GM21619 (cell line): ENCODE measurements at regions not wholly inside any gene's neighbourhood (a gene's known extent, or its start where the extent isn't known, plus 50 kb on each side); places are given as distances from the start of the nearest gene placed in this dataset.

Experiments
- ATAC-seq: cut with Tn5 transposase; IDR thresholded peaks from one replicate; pipeline ENCODE4 v1.9.1; 2021; ENCODE audit not compliant: unreplicated experiment

DNA sequence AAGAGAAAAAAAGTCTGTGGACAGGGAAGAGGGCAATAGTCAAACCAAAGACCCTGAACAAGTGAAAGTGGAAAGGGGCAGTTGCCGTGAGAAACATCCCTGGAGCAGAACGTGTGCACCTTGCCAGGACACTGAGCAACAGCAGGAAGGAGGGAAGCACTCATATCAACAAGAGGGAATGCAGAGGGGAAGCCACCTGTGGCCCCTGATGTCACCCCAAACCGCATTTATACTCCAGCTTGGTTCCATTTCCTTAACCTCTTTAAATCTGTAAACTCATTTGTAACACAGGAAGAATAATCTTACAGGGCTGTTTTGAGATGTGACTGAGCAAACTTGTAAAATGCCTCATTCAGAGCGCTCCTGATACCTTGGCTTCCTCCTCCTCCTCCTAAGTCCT lies 698.8 kb downstream of the DIAPH3 start:
- no peak for ATAC-seq

GRCh38 chr13:59468396-59468795 lies 695.3 kb downstream of the DIAPH3 start:
- ATAC-seq: no peak

DNA sequence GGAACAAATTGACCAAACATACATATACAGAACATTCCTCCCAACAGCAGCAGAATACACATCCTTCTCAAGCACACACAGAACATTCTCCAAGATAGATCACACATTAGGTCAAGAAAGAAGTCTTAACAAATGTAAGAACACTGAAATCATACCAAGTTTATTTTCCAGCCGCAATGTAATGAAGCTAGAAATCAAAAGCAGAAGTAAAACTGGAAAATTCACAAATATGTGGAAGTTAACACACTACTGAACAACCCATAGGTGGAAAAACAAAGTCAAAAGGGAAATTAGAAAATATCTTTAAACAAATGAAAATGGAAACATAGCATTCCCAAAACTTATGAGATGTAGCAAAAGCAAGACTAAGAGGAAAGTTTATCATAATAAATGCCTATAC lies 692.6 kb downstream of the DIAPH3 start:
- no peak for ATAC-seq

- no peak for ATAC-seq
Measured at GRCh38 chr13:59472134-59472533, 691.6 kb downstream of the DIAPH3 start.

DNA sequence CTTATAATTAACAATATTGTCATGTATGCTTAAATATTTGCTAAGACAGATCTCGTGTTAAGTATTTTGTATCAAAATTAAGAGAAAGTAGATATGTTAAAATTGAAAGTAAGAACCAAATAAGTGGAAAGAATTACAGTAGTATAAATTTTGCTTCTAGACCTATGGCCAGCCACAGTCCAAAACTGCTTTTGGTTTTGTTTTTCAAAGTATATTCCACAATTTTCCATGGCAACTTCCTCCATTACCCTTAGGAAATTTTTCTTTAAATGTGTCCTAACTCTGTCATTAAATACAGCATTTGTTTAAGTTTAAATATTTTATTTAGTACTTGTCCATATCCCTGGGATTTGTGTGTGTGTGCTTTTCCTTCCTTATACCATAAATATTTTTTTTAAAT lies 689.0 kb downstream of the DIAPH3 start:
- ATAC-seq: no peak

DNA sequence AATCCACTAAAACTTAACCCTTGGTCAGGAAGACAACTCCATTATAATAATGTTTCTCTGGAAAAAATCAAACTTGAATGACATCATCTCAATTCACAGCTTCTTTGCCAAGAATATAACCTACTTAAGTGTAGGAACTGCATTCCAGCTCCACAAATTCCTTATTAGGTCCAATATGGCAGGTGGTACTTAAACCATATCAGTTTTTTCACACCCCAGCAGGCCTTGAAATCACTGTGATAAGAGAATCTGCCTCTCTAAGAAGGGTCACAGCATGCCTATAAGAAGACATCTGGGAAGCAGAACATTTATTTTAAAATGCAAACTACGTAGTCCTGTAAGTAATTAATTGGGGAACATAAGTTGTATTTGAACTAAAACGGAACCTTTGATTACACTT lies 687.8 kb downstream of the DIAPH3 start:
- no peak for ATAC-seq

DNA sequence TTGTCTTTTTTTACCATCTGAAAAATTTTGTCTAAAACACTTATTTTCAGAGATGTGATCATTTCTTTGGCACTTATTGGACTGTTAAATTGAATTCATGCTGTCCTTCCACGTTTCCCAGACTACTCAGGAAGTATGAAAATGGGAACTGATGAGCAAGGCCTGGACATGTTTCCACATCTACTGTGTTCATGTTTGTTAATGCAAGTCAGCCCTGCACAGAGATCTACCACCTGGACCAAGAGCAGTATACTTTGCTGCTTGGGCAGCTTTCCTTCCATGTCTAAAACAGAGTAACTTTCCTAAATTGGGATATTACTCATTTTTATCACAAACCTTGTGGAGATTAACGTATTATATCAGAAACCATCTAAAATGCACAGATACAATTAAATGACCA lies 687.4 kb downstream of the DIAPH3 start:
- no peak for ATAC-seq

- no peak for ATAC-seq
Measured at GRCh38 chr13:59477011-59477410, 686.7 kb downstream of the DIAPH3 start.

DNA sequence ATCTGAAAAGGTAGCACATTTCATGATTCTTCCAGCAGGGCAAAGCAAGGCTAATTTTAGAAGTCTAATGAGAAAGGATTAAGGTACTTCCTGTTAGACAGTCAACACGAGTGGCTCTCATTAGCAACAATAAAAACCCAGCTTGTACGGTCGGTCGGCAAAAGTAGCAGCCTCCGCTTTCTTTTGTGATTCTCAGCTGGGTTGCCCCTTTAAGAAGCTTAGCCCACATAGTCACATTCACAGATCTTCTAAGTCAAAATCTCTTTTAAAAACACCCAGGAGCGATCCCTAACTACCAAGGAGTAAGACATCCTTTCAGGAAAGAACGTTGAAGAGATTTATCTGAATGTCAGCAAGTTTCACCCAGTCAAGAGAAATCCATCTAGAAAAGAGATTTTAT lies 684.8 kb downstream of the DIAPH3 start:
- no peak for ATAC-seq

DNA sequence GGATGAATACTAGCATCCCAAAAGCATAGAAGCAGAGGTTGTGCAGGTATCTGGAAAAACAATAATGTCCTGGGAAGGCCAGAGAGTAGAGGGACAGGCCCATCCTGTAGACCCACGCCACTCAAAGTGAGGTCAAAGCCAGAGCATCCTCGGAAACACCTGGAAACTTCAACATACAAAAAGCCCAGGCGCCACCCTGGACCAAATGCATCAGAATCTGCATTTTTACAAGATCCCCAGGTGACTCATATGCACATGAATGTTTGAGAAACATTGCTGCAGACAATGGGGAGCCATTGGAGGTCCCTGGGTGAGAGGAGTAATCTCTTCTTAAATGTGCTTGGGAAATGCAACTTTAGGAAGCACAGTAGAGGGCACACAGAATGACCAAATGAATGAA lies 684.1 kb downstream of the DIAPH3 start:
- ATAC-seq: no peak

DNA sequence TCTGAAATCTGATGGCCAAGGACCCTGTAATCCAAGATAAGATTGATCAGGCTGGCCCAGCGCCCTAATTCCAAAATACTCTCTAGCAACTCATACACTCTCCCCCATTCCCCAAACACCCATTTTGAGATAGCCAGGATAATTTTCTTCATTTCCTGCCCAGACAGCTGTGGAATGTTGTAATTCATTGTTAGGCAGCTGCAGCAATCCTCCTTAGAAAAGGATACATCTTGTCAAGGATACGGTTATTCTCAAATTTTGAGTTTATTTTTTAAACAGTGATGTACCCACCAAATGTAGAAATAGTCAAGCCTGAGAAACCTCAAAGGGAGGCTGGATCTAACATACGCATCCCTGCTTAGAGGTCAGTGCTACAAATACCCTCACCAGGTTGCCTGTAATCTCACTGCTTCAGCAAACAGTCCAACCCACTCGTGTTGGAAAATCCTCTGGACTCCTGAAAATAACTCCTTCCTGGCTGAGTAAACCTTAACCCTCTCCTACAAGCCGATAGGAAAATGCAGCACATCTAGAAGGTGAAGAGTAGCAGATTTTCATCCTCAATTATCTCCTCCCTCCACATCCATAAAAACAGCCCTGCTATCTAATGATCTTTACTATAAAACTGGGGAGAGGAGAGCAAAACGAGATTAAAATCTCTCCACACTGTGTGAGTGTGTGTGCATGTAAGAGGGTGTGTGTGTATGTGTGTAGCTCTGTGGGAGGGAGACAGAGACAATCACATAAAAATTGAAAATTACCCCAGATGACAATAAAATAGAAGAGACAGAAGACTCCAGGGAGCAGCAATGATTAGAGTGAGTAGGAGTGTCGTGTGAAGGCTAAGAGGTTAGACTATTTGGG lies 683.1 kb downstream of the DIAPH3 start:
- ATAC-seq: no peak

GRCh38 chr13:59483501-59484145 lies 680.1 kb downstream of the DIAPH3 start:
- no peak for ATAC-seq

GRCh38 chr13:59487883-59488282 lies 675.8 kb downstream of the DIAPH3 start:
- no peak for ATAC-seq

- ATAC-seq: no peak
Measured at GRCh38 chr13:59488436-59488835, 675.3 kb downstream of the DIAPH3 start.

GRCh38 chr13:59490651-59491050 lies 673.1 kb downstream of the DIAPH3 start:
- ATAC-seq: no peak

GRCh38 chr13:59492030-59492636 lies 671.6 kb downstream of the DIAPH3 start:
- ATAC-seq: no peak

DNA sequence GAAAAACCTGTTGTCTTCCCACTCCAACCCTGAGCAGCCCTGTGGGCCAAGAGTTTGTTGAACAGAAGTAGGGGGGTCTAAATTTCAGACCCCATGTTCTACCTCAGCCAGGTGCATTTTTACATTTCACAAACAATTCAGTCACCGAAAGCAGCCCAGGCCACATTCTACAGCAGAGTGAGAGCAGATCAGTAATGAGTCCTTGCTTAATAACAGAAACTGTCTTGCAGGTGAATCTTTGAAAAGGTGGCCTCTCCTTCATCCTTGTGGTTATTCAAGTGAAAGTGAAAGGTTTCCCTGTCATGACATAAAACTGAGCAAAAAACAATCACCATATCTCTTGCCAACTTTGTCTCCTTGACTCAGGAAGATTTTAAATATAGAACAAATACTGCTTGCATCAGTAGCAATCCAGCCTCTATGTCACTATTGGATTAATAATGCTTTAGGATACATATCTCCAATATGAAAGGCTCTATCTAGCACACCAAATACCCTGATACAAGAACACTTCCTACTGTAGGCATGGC lies 670.2 kb downstream of the DIAPH3 start:
- ATAC-seq: no peak

GRCh38 chr13:59494151-59494550 lies 669.6 kb downstream of the DIAPH3 start:
- ATAC-seq: no peak

DNA sequence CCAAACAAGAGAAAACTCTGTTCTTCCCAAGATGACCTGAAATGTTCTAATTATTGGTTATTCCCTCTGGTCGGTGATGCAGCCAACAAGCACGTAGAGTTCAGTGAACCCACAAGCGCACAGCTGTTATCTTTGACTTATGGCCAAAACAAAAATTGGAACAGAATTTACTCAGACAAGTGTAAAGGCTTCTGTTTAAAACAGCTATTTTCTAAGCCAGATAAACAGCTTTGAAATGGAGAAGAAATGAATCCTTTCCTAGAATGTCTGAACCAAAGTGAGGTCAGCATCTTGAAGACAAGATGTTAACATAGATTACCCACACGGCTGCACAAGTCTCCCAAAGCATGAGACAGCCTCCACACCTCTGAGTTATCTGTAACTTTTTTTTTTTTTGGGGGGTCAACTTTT lies 669.2 kb downstream of the DIAPH3 start:
- no peak for ATAC-seq

DNA sequence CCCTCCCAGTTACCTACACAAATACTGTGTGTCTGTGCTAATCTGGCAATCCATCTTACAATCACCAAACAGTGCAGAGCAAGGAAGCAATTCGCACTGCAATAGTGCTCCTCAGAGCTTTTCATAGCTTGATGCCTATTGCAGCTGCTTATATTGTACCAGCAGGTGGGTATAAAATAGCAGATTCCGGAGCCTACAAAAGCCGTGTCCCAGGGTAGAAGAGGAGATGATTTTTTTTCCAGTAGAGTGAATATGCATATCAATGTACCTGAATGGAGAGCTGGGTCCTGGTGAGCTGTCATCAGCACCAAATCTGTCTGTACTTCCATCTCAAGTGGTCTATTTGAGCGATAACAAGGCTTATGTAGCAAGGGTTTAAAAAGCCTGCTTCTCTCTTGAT lies 668.4 kb downstream of the DIAPH3 start:
- no peak for ATAC-seq

- no peak for ATAC-seq
Measured at GRCh38 chr13:59495936-59496512, 667.7 kb downstream of the DIAPH3 start.
